Endometrium (tissue), 2 donors: ENCODE measurements at regions not wholly inside any gene's neighbourhood (a gene's known extent, or its start where the extent isn't known, plus 50 kb on each side); places are given as distances from the start of the nearest gene placed in this dataset.

Source experiments
- FAIRE-seq: peaks from 2 replicates; lab custom pipeline; 2012; peaks lifted over from hg19 to GRCh38; lab: Jason Lieb, UNC
- donor health status: control.
- donor health status: control.

GRCh38 chr4:171629737-171630136 is 183.5 kb upstream of the GALNTL6 start:
- FAIRE-seq, result no peak

GRCh38 chr4:171629182-171629581 is 184.0 kb upstream of the GALNTL6 start:
- FAIRE-seq, result no peak

GRCh38 chr4:171626554-171626953 is 186.7 kb upstream of the GALNTL6 start:
- no peak for FAIRE-seq

- no peak for FAIRE-seq
Observed at GRCh38 chr4:171622729-171623128, 190.5 kb upstream of the GALNTL6 start.

- FAIRE-seq, result no peak
Observed at GRCh38 chr4:171621646-171622045, 191.6 kb upstream of the GALNTL6 start.

- FAIRE-seq, result no peak
Observed at GRCh38 chr4:171612907-171613306, 200.3 kb upstream of the GALNTL6 start.

- peak; percentile 48 for FAIRE-seq
Observed at GRCh38 chr4:171602638-171603355, 210.4 kb upstream of the GALNTL6 start.

GRCh38 chr4:171601091-171601490 is 212.1 kb upstream of the GALNTL6 start:
- FAIRE-seq, result no peak

- FAIRE-seq, result no peak
Observed at GRCh38 chr4:171599628-171600027, 213.6 kb upstream of the GALNTL6 start.

GRCh38 chr4:171594293-171594692 is 218.9 kb upstream of the GALNTL6 start:
- FAIRE-seq, result no peak

GRCh38 chr4:171590716-171591115 is 222.5 kb upstream of the GALNTL6 start:
- no peak for FAIRE-seq

- FAIRE-seq, result no peak
Observed at GRCh38 chr4:171588764-171589163, 224.4 kb upstream of the GALNTL6 start.

- peak; percentile 57 for FAIRE-seq
Observed at GRCh38 chr4:171588051-171588545, 225.1 kb upstream of the GALNTL6 start.

- FAIRE-seq, result no peak
Observed at GRCh38 chr4:171583790-171584189, 229.4 kb upstream of the GALNTL6 start.

GRCh38 chr4:171582961-171583581 is 230.1 kb upstream of the GALNTL6 start:
- no peak for FAIRE-seq

- no peak for FAIRE-seq
Observed at GRCh38 chr4:171573181-171573580, 240.0 kb upstream of the GALNTL6 start.

- no peak for FAIRE-seq
Observed at GRCh38 chr4:171565130-171565788, 247.9 kb upstream of the GALNTL6 start.

GRCh38 chr4:171561419-171561818 is 251.8 kb upstream of the GALNTL6 start:
- FAIRE-seq, result no peak

- FAIRE-seq, result no peak
Observed at GRCh38 chr4:171553961-171554360, 259.2 kb upstream of the GALNTL6 start.

GRCh38 chr4:171542640-171543039 is 270.6 kb upstream of the GALNTL6 start:
- no peak for FAIRE-seq

- no peak for FAIRE-seq
Observed at GRCh38 chr4:171538601-171539100, 274.6 kb upstream of the GALNTL6 start.

- no peak for FAIRE-seq
Observed at GRCh38 chr4:171534391-171534790, 278.8 kb upstream of the GALNTL6 start.

- FAIRE-seq, result no peak
Observed at GRCh38 chr4:171532968-171533367, 280.2 kb upstream of the GALNTL6 start.
